Gastrocnemius medialis (tissue), 4 donors: ENCODE measurements at regions not wholly inside any gene's neighbourhood (a gene's known extent, or its start where the extent isn't known, plus 50 kb on each side); places are given as distances from the start of the nearest gene placed in this dataset.

Experiments used
- POLR2A ChIP-seq, 2 donors: fragments of 450-650 bp; IDR thresholded peaks; one replicate each; pipeline ENCODE4 v1.6.1; 2017; ENCODE audit warnings: antibody characterized with exemption in 2 of 2, mild to moderate bottlenecking in 2 of 2, moderate library complexity in 2 of 2
- TF ChIP-seq, protein P1 (sequence below), 5 experiments: fragments of 450-650 bp in 3 of 5; fragments of 200-600 bp in 2 of 5; sonication (generic) in 2 of 5; IDR thresholded peaks in 4 of 5; conservative IDR thresholded peaks in 1 of 5; 1 replicate in 4 of 5; 2 replicates in 1 of 5; pipeline ENCODE4 v1.5.1; 2016 to 2019; ENCODE audit warnings: antibody characterized with exemption in 5 of 5, mild to moderate bottlenecking in 3 of 5, moderate library complexity in 3 of 5

DNA sequence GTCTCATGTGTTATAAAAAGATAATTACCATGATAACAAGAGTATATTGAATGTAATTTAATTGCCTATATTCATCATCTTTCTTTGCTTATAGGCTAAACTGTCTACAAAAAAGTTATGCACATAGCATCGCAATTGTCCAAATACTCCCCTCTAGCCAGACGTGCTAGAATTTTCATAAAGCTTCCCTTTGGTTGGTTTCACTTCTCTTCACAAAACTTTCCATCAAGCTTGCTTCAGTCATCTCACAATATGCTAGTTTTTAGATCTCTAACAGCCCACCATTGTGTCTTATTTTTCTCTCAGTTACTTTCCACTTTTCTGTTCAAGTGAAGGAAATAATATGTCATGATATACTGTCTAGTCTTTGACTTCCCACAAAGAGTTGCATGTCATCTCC is 448.3 kb upstream of the SPANXN1 start:
- TF ChIP-seq, protein P1, sequence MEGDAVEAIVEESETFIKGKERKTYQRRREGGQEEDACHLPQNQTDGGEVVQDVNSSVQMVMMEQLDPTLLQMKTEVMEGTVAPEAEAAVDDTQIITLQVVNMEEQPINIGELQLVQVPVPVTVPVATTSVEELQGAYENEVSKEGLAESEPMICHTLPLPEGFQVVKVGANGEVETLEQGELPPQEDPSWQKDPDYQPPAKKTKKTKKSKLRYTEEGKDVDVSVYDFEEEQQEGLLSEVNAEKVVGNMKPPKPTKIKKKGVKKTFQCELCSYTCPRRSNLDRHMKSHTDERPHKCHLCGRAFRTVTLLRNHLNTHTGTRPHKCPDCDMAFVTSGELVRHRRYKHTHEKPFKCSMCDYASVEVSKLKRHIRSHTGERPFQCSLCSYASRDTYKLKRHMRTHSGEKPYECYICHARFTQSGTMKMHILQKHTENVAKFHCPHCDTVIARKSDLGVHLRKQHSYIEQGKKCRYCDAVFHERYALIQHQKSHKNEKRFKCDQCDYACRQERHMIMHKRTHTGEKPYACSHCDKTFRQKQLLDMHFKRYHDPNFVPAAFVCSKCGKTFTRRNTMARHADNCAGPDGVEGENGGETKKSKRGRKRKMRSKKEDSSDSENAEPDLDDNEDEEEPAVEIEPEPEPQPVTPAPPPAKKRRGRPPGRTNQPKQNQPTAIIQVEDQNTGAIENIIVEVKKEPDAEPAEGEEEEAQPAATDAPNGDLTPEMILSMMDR (IDR thresholded peaks at IDR 0.05 in 4 of 5, conservative IDR thresholded peaks at IDR 0.05 in 1 of 5), result no peak
- TF ChIP-seq POLR2A (IDR thresholded peaks at IDR 0.05), result no peak
